ENCODE measurements at regions not wholly inside any gene's neighbourhood (a gene's known extent, or its start where the extent isn't known, plus 50 kb on each side); places are given as distances from the start of the nearest gene placed in this dataset.

DNA sequence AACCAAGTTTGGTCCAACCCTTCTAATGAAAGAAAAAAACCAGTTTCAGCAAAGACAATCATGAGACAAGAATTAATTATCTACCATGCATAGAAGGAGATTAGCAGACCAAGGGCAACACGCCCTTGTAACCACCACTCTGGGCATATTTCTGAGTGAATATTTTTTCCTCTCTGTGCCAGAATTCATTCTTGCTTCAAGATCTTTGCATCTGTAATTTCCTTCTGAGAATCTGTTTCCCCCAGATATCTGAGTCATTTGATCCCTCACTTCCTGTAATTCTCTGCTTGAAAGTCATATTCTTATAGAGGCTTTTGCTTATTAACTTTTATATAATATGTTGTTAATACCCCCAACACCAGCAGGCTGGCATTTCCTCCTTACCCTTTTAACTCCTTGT lies 243.7 kb downstream of the SLC16A7 start:
- no peak overlapping the region for H3K4me3 ChIP-seq (ENCODE audit: low read depth, low read length)
- H3K36me3 ChIP-seq (ENCODE audit: control insufficient read depth, insufficient read depth, low read length) = no peaks in the 10 kb centered on the region
- H3K27me3 ChIP-seq (ENCODE audit: control insufficient read depth, insufficient read depth, low read length) = no peaks in the 10 kb centered on the region
- TF ChIP-seq, protein P1, sequence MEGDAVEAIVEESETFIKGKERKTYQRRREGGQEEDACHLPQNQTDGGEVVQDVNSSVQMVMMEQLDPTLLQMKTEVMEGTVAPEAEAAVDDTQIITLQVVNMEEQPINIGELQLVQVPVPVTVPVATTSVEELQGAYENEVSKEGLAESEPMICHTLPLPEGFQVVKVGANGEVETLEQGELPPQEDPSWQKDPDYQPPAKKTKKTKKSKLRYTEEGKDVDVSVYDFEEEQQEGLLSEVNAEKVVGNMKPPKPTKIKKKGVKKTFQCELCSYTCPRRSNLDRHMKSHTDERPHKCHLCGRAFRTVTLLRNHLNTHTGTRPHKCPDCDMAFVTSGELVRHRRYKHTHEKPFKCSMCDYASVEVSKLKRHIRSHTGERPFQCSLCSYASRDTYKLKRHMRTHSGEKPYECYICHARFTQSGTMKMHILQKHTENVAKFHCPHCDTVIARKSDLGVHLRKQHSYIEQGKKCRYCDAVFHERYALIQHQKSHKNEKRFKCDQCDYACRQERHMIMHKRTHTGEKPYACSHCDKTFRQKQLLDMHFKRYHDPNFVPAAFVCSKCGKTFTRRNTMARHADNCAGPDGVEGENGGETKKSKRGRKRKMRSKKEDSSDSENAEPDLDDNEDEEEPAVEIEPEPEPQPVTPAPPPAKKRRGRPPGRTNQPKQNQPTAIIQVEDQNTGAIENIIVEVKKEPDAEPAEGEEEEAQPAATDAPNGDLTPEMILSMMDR (IDR thresholded peaks at IDR 0.05; ENCODE audit: insufficient read depth, low read depth, low read length) = no peak
- CTCF ChIA-PET = no interaction called here
- POLR2A ChIA-PET = no interaction called here
- no peak for DNase-seq (ENCODE audit: low read depth)

DNA sequence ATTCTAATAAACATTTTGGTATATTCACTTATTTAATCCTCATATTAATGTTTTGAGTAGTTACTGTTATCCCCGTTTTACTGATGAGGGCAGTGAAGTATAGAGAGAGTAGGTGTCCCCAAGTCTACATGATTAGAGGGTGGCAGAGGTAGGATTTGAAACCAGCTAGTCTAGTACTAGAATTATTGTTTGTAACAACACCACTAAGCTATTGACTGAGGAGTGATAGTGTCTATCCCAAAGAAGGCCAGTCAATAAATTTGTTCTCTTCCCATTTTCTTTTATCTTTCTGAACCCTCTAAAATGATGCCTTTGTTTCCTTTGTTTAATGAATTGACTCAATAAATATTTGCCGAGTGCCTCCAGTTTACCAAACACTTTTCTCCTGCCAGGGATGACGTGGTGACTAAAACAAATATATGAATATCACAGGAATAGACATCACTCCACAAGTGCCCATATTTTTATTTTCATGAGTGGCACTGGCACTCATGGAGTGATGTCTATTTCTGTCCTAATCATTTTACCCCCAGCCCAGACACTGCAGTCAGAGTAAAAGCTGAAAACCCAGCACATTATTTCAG lies 247.5 kb downstream of the SLC16A7 start:
- ChIA-PET CTCF (interaction anchor here (2.1 kb wide), 1 partner anchor 8 kb away, joined by 10 read pairs; no protein-coding TSS in a partner anchor), POLR2A (no interaction called here)
- H3K36me3 ChIP-seq (ENCODE audit: control insufficient read depth, insufficient read depth, low read length) = no peaks in the 10 kb centered on the region
- no peaks in the 10 kb centered on the region for H3K27me3 ChIP-seq (ENCODE audit: control insufficient read depth, insufficient read depth, low read length)
- no peak for DNase-seq (ENCODE audit: low read depth)
- TF ChIP-seq, protein P1 (IDR thresholded peaks at IDR 0.05; ENCODE audit: insufficient read depth, low read depth, low read length) = no peak
- H3K4me3 ChIP-seq (ENCODE audit: low read depth, low read length) = no peak overlapping the region

DNA sequence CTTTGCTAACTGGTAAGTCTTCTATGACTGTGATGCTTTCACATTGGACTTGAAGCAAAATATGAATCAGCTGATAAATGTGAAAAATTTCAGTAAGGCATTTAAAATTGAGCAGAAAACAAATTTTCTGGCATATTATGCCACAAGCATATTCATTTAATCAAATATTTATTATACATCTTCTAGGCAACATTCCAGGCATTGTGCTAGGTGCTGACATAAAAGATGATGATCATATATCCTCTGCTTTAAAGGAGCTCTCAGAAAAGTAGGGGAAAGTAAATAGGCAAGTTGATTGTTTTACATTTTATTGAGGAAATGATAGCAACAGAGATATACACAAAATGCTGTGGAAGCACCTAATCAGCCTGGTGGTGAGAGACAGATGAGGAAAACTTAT lies 248.9 kb downstream of the SLC16A7 start:
- no peaks in the 10 kb centered on the region for H3K27me3 ChIP-seq (ENCODE audit: control insufficient read depth, insufficient read depth, low read length)
- POLR2A ChIA-PET = interaction anchor here (0.7 kb wide), 1 partner anchor 54 kb away, joined by 3 read pairs; no protein-coding TSS in a partner anchor
- TF ChIP-seq, protein P1 (IDR thresholded peaks at IDR 0.05; ENCODE audit: insufficient read depth, low read depth, low read length) = no peak
- H3K4me3 ChIP-seq (ENCODE audit: low read depth, low read length) = no peak overlapping the region
- no peak for DNase-seq (ENCODE audit: low read depth)
- CTCF ChIA-PET = interaction anchor here (1.0 to 2.1 kb wide), 2 partner anchors 9 to 11 kb away, joined by 3 to 10 read pairs; no protein-coding TSS in a partner anchor
- no peaks in the 10 kb centered on the region for H3K36me3 ChIP-seq (ENCODE audit: control insufficient read depth, insufficient read depth, low read length)

DNA sequence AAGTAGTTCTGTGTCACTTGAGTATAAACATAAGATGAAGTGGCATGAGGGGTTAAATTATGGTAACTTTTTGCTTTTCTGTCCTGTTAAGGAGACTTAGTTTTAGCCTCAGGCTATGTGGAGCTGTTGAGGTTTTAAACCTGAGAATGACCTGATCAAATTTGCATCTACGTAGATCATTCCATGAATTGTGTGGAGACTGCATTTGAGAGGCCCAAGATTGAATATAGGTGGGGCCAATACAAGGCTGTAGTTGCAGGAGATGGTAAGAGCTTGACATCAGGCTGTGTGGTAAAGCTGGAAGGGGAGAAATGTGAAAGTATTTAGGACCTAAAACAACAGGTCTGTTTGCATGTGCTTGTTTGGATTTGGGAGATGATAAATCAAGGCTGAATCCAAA lies 249.5 kb downstream of the SLC16A7 start:
- ChIA-PET CTCF (interaction anchor here (1.0 to 2.1 kb wide), 2 partner anchors 10 to 12 kb away, joined by 3 to 10 read pairs; no protein-coding TSS in a partner anchor), POLR2A (no interaction called here)
- H3K4me3 ChIP-seq (ENCODE audit: low read depth, low read length) = no peak overlapping the region
- no peaks in the 10 kb centered on the region for H3K36me3 ChIP-seq (ENCODE audit: control insufficient read depth, insufficient read depth, low read length)
- no peak for DNase-seq (ENCODE audit: low read depth)
- H3K27me3 ChIP-seq (ENCODE audit: control insufficient read depth, insufficient read depth, low read length) = no peaks in the 10 kb centered on the region
- TF ChIP-seq, protein P1 (IDR thresholded peaks at IDR 0.05; ENCODE audit: insufficient read depth, low read depth, low read length) = no peak

DNA sequence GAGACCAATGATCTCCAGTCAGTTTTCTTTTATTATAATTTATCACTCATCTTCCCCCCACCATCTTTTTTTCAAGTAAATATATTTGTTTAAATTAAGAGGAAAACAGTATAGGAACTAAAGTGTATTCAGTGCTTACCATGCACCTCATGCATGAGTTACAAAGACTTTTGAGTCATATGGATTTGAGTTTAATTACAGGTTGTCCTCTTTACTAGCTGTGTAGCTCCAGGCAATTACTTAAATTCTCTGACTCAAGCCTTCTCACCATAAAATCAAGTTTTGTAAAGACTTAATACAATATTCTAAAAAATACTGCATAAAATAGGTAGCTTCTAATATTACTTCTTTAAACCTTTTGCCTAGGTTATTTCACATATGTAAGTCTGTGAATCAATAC lies 251.3 kb downstream of the SLC16A7 start:
- no peaks in the 10 kb centered on the region for H3K36me3 ChIP-seq (ENCODE audit: control insufficient read depth, insufficient read depth, low read length)
- no peaks in the 10 kb centered on the region for H3K27me3 ChIP-seq (ENCODE audit: control insufficient read depth, insufficient read depth, low read length)
- TF ChIP-seq, protein P1 (IDR thresholded peaks at IDR 0.05; ENCODE audit: insufficient read depth, low read depth, low read length) = no peak
- ChIA-PET POLR2A (interaction anchor here (0.7 kb wide), 1 partner anchor 347 kb away, joined by 3 read pairs; no protein-coding TSS in a partner anchor), CTCF (no interaction called here)
- H3K4me3 ChIP-seq (ENCODE audit: low read depth, low read length) = no peak overlapping the region
- DNase-seq (ENCODE audit: low read depth) = no peak

Measured in BJ (cell line).